ENCODE measurements at regions not wholly inside any gene's neighbourhood (a gene's known extent, or its start where the extent isn't known, plus 50 kb on each side); places are given as distances from the start of the nearest gene placed in this dataset.
A peak's percentile ranks its signal among the peaks of the same experiment; 100 is the strongest.

DNA sequence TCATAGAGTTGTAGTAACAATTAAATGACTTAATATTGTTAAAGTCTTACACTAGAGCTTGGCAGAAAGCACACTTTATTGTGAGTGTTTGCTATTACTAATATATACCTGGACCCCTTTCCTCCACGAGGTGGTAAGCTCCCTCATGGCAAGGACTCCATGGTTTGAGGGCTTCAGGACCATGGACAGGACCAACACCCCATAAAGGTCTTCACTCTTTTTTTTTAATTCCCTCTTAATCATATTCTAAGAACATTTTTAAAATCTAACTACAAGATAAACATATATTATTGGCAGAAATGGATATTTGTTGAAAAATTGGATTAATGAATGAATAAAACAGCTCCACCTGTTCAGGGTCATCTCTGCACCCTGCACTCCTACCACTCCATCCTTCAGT is 154.5 kb downstream of the CBLN1 start:
- peak; percentile 55 for DNase-seq (ENCODE audit: low spot score)

DNA sequence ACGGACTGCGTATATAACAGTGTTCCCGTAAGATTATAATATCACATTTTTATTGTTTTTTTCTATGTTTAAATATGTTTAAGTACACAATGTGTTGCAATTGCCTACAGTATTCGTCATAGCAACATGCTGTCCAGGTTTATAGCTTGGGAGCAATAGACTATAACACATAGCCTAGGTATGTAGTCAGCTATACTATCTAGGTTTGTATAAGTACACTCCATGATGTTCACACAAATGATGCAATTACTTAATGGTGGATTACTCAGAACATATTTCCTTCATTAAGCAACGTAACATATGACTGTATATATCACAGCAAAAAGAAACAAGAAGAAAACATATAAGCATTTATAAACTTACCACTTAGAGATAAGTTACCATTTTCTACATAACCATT is 160.0 kb downstream of the CBLN1 start:
- DNase-seq (ENCODE audit: low spot score) = no peak

DNA sequence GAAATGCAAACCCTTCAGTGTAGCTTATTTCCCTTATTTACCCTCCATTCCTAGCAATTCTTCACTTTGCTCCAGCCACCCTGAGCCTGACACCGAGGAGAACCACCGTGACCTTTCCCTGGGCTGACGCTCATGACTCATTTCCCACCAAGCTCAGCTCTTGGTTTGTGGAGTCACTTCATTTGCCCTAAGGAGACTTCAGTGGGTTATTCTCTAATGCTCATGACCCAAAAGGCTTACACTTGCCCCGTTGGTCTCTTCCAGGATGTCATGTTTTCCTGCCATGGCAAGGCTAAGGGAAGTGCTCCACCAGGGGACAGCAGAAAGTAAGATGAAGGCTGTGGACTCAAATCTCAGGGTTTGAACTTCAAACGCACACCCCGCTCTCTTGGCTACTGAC is 161.0 kb downstream of the CBLN1 start:
- DNase-seq (ENCODE audit: low spot score) = no peak

DNA sequence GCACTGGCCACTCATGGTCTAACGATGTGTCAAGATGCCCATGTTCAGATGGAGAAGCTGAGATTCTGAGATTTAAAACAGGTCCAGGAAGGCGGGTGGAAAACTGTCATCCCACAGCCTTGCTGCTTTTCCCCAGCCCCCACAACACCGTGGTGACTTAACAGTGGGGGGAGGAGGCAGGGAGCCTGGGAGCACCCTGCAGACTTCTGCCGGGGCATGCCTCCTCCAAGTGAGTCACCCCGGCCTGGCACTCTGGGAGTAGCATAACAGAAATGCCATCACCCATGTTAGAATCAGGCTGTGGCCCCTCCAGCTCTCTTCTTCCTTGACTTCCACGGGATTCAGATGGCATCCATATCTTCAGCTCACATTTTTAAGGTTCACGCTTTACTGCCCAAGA is 164.8 kb downstream of the CBLN1 start:
- DNase-seq (ENCODE audit: low spot score) = no peak

DNA sequence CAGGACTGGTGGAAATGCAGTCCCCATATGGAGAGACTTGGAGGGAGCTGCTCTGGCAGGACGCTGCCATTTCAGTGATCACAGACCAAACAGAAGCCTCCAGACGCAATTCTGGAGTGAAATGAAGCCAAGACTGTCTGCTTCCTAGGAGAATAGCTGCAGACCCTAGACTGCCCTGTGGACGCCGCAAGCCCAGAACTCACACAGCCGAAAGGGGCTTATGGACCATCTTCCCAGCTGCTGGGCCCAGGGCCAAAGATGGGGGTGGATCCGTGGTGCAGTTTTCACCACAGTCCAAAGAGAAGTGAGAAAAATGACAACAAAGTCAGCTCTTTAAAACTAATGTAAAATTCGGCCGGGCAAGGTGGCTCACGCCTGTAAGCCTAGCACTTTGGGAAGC is 165.7 kb downstream of the CBLN1 start:
- DNase-seq (ENCODE audit: low spot score) = no peak

DNA sequence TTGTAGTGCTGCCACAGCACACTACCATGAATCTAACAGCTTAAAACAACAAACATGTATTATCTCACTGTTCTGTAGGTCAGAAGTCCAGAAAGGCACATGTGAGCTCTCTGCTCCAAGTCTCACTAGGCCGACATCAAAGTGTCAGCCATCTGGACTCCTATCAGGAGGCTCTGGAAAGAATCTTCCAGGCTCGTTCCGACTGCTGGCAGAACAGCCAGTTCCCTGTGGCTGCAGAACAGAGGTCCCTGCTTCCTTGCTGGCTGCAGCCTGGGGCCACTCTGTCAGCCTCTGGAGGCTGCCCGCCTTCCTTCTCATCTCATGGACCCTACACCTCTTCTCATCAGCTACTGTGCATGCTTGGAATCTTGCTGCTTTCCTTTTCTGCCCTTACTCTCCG is 168.9 kb downstream of the CBLN1 start:
- DNase-seq (ENCODE audit: low spot score) = no peak

DNA sequence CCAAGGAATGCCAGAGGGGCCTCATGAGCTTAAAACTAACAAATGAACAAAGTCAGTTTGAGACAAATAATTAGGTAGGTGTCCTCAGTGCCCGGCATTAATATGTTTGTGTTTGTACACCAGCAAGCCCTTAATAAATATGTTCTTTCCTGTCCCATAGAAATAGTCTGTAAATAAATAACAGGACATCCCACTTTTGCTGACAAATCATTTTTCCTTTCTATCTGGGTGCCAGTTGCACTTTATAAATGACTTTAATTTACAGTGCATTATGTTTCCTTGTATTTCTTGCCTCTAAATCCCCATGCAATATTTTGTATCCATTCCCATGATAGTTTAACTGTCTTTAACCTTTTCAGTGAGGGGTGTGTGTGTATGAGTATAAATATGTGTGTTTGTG is 170.3 kb downstream of the CBLN1 start:
- no peak for DNase-seq (ENCODE audit: low spot score)

DNA sequence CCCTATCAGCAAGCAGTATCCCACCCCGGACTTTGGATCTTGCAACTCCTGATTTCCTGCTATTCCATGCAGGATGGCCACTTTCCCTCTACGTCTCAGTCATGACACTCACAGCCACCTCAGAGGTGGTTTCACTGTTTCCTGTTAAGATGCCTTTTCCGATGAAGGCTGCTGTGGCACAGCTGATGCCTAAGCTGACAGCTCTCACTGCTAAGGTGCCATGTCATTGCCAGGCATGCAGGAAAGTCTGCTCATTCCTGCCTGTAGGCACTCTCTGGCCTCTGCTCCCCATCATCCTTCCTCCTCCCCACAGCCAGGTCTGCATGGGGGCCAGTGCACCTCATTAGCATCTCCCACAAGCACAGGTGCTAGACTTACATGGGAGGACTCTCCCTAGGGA is 173.0 kb downstream of the CBLN1 start:
- DNase-seq (ENCODE audit: low spot score) = no peak

DNA sequence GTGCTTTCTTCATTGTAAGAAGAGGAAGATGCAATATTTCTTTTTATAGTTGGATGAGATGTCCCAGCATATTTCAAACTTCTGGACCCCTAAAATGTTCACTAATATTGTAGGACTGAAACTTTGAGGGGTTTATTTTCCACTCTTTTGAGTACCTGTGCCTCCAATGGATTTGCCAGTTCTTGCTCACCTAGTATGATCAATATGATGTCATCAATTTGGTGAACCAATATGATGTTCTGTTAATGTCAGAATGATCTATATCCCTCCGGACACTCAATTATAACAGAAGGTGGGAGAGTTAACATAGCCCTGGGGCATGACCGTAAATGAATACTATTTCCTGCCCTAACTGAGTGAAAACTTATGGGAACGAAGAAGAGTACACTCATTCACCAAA is 178.3 kb downstream of the CBLN1 start:
- no peak for DNase-seq (ENCODE audit: low spot score)

DNA sequence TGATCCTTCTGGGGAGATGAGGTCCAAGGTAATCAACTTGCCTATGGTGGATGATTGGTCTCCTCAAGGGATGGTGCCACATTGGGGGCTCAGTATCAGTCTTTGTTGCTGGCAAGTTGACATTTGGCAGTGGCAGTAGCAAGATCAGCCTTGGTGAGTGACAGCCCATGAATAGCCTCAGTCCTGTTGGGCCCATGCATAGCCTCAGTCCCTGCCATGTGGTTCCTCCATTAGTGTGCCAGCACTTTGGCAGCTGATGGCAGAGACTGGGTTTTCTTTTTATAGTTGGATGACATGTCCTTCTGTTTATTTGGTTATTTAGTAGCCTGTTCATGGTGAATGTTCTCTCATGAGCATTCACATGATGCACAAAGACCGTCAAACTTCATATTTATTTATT is 179.6 kb downstream of the CBLN1 start:
- DNase-seq (ENCODE audit: low spot score) = no peak

DNA sequence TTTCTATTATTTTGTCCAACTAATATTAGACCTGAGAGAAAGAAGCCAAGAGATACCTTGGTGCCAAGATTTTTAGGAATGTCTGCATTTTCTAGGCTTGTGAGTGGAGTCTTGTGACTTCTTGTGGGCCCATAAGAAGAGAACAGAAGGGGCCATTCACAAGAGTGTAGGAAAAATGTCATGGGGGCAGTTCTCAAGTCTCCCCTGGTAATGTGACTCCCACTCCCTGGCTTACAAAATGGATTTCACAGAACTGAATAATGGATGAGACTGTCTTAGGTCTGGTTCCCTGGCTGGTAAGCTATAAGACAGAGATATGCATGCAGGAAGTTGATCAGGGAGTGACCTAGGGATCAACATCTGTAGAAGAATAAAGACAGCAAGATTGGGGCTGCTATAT is 181.3 kb downstream of the CBLN1 start:
- no peak for DNase-seq (ENCODE audit: low spot score)

DNA sequence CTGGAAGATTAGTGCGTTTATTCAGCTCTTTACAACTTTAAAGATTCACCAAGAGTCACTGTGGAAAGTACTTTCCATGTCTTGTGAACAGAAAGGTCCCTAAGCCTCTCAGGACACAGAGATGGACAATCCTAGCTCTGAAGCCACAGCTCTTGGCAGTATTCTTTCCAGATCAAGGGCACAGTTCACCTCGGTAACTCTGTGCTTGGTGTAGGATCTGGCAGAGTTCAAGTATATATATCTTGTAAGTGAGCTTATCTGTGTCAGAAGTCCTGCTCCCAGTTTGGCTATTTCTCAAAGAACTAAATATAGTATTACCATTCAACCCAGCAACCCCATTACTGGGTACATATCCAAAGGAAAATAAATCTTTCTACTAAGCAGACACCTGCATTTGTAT is 183.7 kb downstream of the CBLN1 start:
- DNase-seq (ENCODE audit: low spot score) = no peak

DNA sequence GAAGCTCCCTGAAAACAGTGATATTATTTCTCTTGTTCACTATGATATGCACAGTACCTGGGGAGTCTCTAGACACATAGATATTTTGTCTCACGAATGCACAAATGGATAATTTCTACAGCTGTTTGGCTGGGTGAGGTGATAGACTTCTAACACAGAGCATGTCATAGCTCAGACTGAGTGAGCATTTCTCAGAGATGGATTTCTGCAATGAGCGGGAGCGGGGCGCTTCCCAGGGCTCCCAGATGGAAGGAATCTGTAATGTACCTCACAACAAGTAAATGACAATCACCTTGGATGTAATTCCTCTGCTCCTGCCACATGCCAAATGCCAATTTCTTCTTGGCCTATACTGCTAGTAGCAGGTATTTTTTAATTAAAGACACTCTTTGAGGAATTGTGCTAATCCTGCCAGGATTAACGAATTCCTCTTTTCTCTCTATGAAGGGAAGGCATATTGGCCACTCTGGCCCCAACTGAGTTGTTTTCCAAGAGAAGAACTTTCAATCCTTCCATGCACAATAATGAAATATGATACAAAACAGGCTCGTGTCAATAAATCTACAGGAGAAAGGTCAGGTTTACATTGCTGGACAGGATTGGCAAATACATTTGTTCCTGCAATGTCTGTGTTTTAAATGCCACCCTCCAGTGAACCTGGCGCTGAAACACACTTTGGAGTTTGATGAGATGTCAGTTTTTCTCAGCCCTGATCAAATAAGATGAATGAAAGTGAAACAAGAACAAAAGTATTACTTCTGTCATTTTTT is 185.3 kb downstream of the CBLN1 start:
- no peak for DNase-seq (ENCODE audit: low spot score)

DNA sequence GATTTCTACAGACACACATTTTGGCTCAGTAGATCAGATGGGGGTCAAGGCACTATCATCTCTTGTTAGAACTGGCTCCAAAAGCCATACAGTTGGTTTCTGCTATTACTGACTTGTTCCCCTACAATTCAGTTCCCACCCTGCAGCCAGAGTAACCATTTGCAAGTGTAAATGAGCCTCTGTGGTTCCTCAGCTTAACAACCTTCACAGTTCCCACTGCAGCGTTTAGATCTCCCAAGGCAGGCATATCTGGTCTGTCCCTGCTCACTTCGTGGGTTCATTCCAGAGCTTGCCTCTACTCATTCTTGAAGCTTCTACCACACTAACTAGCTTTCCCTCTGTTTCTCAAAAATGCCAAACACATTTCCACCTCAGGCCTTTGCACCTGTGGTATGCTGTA is 186.1 kb downstream of the CBLN1 start:
- no peak for DNase-seq (ENCODE audit: low spot score)

DNA sequence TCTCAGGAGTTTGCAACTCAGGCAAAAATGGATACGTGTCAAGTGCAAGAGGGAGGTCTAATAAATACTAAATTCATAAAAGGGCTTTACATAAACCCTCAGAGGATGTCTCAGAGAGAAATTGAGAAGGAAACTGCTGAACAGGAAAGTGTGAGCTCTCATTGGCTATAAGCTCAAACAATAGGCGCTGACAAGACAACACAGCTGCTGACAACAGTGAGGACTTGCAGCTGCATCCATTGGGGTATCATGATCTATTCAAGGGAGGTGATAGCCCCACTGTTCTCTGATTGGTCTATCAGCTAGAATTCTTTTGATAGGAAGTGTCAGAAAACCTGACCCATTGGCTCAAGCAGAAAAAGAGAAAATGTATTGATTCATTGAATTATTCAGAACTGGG is 187.2 kb downstream of the CBLN1 start:
- no peak for DNase-seq (ENCODE audit: low spot score)

DNA sequence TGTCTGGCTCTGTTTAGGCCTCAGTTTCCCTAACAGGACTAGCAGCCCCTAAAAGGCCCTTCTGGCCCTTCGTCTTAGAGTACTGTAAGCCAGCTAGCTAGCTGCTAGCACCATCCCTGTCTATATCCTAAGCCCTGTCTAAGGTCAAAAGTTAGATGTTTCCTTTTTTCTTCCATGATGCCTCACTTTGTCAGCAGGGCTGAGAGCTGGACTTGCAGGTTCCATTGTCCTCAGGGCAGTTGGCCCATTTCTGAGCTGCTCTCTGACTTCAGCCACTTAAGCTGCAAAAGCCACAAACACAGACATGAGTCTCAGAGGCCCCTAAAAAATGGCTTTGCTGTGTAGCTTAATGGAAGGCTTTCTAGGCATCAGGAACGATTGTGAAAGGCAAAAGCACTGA is 187.7 kb downstream of the CBLN1 start:
- no peak for DNase-seq (ENCODE audit: low spot score)

DNA sequence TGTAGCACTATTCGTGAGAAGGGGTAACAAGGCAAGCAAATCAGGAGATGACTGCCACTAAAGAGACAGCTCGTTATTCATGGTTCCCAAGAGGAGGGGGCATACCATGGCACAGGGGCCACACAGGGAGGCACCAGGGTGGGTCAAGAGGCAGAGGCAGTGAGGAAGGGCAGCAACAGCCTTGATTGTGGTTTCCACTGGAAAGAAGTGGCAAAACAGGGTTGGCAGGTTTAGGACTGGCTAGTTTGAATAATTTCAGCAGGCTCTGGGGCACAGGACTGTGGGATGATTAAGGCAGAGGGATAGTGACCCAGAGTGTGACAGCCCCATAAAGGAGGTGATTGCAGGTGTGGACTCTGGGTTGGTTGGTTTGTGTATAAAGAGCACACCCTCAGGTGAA is 188.9 kb downstream of the CBLN1 start:
- DNase-seq (ENCODE audit: low spot score) = no peak

DNA sequence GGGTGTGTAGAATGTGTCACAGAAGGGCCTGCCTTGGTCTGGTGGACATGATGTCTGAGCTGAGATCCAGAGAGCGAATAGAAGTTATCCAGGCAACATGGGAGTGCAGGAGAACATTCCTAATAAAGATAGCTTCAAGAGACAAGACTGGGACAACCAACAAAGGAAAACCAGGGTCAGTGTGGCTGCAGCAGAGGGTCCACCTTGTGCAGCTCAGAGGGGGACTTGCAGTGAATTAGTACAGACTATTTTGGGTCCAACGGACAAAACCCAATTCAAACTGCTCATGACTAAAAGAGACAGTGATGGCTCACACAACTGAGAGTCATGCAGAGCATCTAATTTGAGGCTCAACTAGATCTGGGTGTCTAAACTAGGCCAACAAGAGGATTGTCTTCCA is 192.1 kb downstream of the CBLN1 start:
- DNase-seq (ENCODE audit: low spot score) = no peak

DNA sequence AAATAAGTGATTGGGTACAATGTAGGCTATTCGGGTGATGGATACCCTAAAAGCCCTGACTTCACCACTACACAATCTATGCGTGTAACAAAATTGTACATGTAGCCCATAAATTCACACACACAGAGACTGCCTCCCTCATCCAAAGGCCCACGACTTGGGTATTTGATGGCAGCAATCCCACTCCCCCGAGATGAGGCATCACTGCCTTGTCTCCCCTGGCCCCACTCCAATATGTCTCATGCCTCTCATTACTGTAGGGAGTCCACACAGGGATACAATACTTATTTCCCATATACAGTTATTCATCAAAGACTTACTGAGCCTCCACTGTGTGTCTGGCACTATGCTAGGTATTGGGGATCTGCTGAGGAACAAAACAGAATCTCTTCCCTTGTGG is 192.6 kb downstream of the CBLN1 start:
- DNase-seq (ENCODE audit: low spot score) = no peak

DNA sequence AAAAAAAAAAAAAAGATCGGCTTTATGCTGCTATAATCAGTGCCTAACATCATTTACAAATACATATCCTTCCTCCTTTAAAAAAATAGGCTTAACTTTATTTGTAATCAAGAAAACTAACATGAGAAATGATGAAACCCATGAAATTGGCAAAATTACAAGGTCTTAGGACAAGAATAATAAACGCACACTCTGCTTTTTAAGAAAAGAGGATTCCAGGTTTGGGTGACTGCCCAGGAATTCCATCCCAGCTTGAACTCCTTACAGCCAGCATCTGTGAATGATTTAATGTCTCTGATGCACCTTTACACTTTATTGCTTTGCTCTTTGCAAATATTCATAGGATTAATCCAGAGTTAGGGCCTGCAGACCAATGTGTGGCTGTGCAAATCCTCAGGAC is 196.0 kb downstream of the CBLN1 start:
- no peak for DNase-seq (ENCODE audit: low spot score)

DNA sequence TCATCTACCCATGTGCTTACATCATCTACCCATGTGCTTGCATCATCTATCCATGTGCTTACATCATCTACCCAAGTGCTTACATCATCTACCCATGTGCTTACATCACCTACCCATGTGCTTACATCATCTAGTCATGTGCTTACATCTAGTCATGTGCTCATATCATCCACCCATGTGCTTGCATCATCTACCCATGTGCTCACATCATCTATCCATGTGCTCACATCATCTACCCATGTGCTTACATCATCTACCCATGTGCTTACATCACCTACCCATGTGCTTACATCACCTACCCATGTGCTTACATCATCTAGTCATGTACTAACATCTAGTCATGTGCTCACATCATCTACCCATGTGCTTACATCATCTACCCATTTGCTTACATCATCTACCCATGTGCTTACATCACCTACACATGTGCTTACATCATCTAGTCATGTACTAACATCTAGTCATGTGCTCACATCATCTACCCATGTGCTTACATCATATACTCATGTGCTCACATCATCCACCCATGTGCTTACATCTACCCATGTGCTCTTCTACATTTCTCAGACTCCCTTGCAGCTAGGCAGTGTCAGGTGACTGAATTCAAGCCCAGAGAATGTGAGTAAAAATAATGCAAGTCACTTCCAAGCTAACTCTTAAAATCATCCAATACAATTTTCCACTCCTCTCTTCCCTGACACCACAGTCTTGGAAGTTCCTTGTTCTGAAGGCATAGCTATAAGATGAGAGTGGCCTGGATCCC is 196.8 kb downstream of the CBLN1 start:
- DNase-seq (ENCODE audit: low spot score) = no peak

DNA sequence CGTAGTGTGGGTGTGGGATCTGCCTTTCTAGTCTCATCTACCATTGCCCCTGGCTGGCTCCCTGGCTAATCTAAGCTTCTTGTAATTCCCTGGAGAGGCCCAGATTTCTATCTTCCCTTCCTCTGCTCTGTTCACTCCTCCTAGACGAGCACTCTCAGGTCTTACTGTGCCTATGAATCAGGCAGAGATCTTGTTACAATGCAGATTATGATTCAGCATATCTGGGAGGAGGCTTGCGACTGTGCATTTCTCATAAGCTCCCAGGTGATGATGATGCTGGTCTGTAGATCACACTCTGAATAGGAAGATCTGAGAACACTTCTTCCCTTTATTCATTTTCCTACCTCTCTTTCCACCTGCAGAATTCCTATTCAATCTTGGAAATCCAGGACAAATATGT is 200.1 kb downstream of the CBLN1 start:
- no peak for DNase-seq (ENCODE audit: low spot score)

DNA sequence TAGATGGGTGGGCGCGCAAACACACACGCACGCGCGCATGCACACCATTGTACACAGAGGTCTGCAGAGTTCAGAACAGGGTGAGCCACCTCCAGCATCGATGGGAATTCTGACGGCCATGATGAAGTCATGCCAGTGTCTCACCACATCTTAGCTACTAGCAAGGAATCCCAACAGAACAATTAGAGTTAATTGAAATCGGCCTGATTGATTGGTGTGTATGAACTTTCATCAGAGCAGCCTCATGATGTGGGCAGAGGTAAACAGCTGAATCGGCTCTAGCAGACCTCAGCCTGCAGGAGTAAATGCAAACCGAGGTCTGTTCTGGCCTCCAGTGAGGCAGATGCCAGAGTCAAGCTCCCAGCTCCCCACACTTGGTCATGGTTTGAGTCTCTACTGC is 200.6 kb downstream of the CBLN1 start:
- no peak for DNase-seq (ENCODE audit: low spot score)

DNA sequence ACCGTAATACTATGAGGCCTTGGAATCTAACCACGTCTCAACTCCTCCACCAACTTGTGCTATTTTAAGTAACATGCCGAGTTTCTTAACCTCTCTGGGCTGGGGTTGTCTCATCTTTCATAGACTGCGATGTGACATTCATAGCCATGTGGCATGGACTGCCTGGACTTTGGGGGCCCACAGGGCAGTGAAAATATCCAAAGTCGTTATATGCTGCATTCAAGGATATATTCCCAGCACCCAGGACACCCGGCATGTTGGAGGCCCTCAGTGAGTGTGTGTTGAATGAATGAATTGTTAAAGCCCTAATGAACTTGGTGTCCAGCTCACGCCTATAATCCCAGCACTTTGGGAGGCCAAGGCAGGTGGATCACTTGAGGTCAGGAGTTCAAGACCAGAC is 203.1 kb downstream of the CBLN1 start:
- no peak for DNase-seq (ENCODE audit: low spot score)

All from iPS-NIHi11 (cell line).